ENCODE measurements at regions not wholly inside any gene's neighbourhood (a gene's known extent, or its start where the extent isn't known, plus 50 kb on each side); places are given as distances from the start of the nearest gene placed in this dataset.
"Not testable (repeated sequence)": the region's sequence is repeated elsewhere in the genome, so short reads cannot be mapped to it uniquely, and the experiment has no call there.

DNA sequence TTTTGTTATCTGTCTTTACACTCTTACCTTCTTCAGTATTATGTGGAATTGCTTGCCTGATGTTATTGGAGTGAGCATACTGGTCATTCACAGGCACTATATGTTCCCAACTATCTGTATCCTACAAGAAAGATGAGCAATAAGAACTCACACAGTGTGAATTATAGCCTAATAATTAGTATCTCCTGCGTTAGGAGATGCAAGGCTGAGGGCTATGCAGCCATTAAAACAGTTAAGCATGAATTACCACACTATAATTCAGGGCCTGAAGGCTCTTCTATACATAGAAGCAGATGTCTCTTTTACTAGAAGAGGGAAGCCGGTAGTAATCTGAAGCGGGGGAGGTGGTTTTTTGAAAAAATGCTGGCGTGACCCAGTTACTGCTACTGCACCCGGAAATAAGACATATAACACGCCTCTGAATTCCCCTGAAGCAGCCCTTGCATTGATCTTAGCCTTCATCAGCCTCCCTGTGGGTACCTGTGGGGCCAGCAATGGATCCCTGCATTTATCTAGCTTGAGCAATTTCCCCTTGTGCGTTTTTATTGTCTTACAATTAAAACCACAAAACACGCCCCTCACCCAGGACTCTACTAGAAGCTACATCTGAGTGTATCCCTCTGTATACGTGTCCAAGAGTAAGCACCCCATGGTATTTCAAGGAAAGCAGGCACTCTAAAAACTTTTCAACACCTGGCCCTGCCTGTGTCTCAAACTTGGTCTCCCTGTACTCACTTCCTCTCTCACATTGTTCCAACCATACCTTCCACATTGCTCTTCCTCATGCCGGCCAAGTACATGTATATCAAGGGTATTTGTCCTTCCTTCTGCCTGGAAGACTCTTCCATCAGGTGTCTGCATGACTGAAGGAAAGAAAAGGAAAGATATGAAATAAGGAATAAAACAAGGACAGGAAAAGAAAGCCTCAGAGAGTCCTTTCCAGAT lies 210.9 kb upstream of the ARID2 start:
- FAIRE-seq, result no peak
- TF ChIP-seq POU2F2 (IDR thresholded peaks at IDR 0.05; ENCODE audit: low read depth, low read length), result no peak
- peak; percentile 55; the same call in 1 of the 2 replicates for TF ChIP-seq SPI1 (IDR thresholded peaks at IDR 0.05; ENCODE audit: low read depth, low read length)
- TF ChIP-seq PAX5 (IDR thresholded peaks at IDR 0.05; ENCODE audit: insufficient read depth, low read length, severe bottlenecking), result no peak
- DNase-seq (ENCODE audit: insufficient read length, low spot score), result no peak

DNA sequence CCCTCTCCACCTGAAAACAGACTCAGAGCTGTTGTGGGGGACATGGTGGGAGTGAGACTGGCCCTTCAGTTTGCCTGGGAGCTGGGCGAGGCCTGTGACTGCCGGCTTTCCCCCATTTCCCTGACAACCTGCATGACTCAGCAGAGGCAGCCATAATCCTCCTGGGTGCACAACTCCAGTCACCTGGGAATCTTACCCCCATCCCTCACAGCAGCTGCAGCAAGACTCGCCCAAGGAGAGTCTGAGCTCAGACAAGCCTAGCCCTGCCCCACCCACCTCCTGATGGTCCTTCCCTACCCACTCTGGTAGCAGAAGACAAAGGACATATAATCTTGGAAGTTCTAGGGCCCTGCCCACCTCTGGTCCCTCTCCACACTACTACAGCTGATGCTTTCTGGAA lies 207.3 kb upstream of the ARID2 start:
- no peak for FAIRE-seq

GRCh38 chr12:45526823-45527222 lies 202.7 kb upstream of the ARID2 start:
- not testable (repeated sequence) for FAIRE-seq; DNase-seq (ENCODE audit: insufficient read length, low spot score)

More for the DNA sequence above, 207.3 kb upstream of the ARID2 start:
- no peak for DNase-seq (ENCODE audit: insufficient read length, low spot score)
- TF ChIP-seq POLR2A (IDR thresholded peaks at IDR 0.05; ENCODE audit: low read depth, low read length) (no peak), POU2F2 (IDR thresholded peaks at IDR 0.05; ENCODE audit: low read depth, low read length) (no peak), POLR2AphosphoS5 (IDR thresholded peaks at IDR 0.05; ENCODE audit: low read depth, low read length) (no peak), SPI1 (IDR thresholded peaks at IDR 0.05; ENCODE audit: low read depth, low read length) (no peak), TAF1 (IDR thresholded peaks at IDR 0.05; ENCODE audit: low read depth, low read length) (no peak), PAX5 (IDR thresholded peaks at IDR 0.05; ENCODE audit: insufficient read depth, low read length, severe bottlenecking) (no peak)

DNA sequence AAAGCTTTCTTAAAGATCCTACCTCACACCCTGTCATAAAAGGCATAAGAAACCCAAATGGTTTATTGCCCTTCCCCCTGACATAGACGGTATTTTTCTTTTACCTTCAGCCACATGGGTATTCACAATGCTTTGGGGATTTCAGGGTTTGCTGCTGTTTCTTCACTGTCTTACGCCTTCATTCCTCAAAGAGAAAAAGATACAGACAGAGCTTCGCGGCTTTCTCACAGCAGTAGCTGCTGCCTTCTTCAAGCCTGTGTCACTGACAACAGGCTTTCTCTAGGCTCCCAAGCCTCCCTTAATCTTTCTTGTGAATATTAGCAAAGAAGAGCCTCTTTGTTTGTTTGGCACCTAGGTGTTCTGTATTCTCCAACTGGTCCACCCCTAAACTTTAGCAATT lies 197.4 kb upstream of the ARID2 start:
- no peak for DNase-seq (ENCODE audit: insufficient read length, low spot score)
- FAIRE-seq, result no peak
- TF ChIP-seq POLR2A (IDR thresholded peaks at IDR 0.05; ENCODE audit: low read depth, low read length), result no peak
- TF ChIP-seq SPI1 (IDR thresholded peaks at IDR 0.05; ENCODE audit: low read depth, low read length), result no peak
- no peak for TF ChIP-seq POLR2AphosphoS5 (IDR thresholded peaks at IDR 0.05; ENCODE audit: low read depth, low read length)
- no peak for TF ChIP-seq POU2F2 (IDR thresholded peaks at IDR 0.05; ENCODE audit: low read depth, low read length)
- no peak for TF ChIP-seq TAF1 (IDR thresholded peaks at IDR 0.05; ENCODE audit: low read depth, low read length)
- TF ChIP-seq PAX5 (IDR thresholded peaks at IDR 0.05; ENCODE audit: insufficient read depth, low read length, severe bottlenecking), result no peak

- DNase-seq (ENCODE audit: insufficient read length, low spot score) (no peak), FAIRE-seq (no peak)
- TF ChIP-seq TAF1 (IDR thresholded peaks at IDR 0.05; ENCODE audit: low read depth, low read length) (no peak), PAX5 (IDR thresholded peaks at IDR 0.05; ENCODE audit: insufficient read depth, low read length, severe bottlenecking) (no peak), POLR2A (IDR thresholded peaks at IDR 0.05; ENCODE audit: low read depth, low read length) (no peak), POU2F2 (IDR thresholded peaks at IDR 0.05; ENCODE audit: low read depth, low read length) (no peak), POLR2AphosphoS5 (IDR thresholded peaks at IDR 0.05; ENCODE audit: low read depth, low read length) (no peak), SPI1 (IDR thresholded peaks at IDR 0.05; ENCODE audit: low read depth, low read length) (no peak)
Observed at GRCh38 chr12:45535610-45536180, 193.8 kb upstream of the ARID2 start.

DNA sequence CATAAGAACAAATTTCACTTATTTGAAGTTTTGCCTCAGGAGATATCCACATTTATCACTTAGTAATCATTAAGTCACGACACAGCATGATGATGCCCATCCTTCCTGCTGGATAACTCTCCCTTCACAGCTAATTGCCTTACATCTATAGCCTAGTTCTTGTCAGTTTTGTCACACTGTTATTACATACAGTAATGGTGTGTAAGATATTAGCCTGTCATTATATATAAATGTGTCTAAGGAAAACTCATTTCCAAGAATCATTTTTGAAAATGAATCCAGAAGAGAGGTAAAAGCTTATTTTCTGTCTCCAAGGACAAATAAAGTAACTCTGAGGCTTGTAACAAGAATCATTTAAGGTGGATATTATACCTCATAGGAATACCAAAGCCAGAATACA lies 193.2 kb upstream of the ARID2 start:
- TF ChIP-seq SPI1 (IDR thresholded peaks at IDR 0.05; ENCODE audit: low read depth, low read length) (no peak), TAF1 (IDR thresholded peaks at IDR 0.05; ENCODE audit: low read depth, low read length) (no peak), POU2F2 (IDR thresholded peaks at IDR 0.05; ENCODE audit: low read depth, low read length) (no peak), PAX5 (IDR thresholded peaks at IDR 0.05; ENCODE audit: insufficient read depth, low read length, severe bottlenecking) (no peak), POLR2AphosphoS5 (IDR thresholded peaks at IDR 0.05; ENCODE audit: low read depth, low read length) (no peak), POLR2A (IDR thresholded peaks at IDR 0.05; ENCODE audit: low read depth, low read length) (no peak)
- no peak for FAIRE-seq
- DNase-seq (ENCODE audit: insufficient read length, low spot score), result no peak

GRCh38 chr12:45540661-45541341 lies 188.7 kb upstream of the ARID2 start:
- TF ChIP-seq POU2F2 (IDR thresholded peaks at IDR 0.05; ENCODE audit: low read depth, low read length), result no peak
- TF ChIP-seq SPI1 (IDR thresholded peaks at IDR 0.05; ENCODE audit: low read depth, low read length), result no peak
- TF ChIP-seq PAX5 (IDR thresholded peaks at IDR 0.05; ENCODE audit: insufficient read depth, low read length, severe bottlenecking), result no peak
- FAIRE-seq, result no peak
- no peak for DNase-seq (ENCODE audit: insufficient read length, low spot score)

- TF ChIP-seq POU2F2 (IDR thresholded peaks at IDR 0.05; ENCODE audit: low read depth, low read length) (no peak), POLR2AphosphoS5 (IDR thresholded peaks at IDR 0.05; ENCODE audit: low read depth, low read length) (no peak), PAX5 (IDR thresholded peaks at IDR 0.05; ENCODE audit: insufficient read depth, low read length, severe bottlenecking) (no peak), POLR2A (IDR thresholded peaks at IDR 0.05; ENCODE audit: low read depth, low read length) (no peak), TAF1 (IDR thresholded peaks at IDR 0.05; ENCODE audit: low read depth, low read length) (no peak), SPI1 (IDR thresholded peaks at IDR 0.05; ENCODE audit: low read depth, low read length) (no peak)
- FAIRE-seq, result peak; percentile 64
- peak; percentile 42 for DNase-seq (ENCODE audit: insufficient read length, low spot score)
Observed at GRCh38 chr12:45543887-45544286, 185.6 kb upstream of the ARID2 start.

DNA sequence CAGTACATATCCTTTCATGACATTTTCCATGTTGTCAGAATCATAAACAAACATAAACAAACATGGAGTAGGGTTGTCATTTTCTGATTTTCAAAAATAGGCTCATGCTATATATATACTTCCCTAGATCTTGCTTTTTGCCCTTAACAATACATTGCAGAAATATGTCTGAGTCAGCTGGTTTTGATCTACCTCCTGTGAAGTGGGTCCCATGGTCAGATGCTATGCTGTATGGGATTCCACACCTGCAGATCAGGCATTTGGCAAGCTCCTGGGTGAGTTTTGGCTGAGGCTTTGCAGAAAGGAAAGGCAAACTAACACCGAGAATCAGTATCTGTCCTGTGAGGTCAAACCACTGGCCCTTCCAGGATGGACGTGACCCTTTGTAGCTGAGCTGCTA lies 183.0 kb upstream of the ARID2 start:
- no peak for DNase-seq (ENCODE audit: insufficient read length, low spot score)
- no peak for TF ChIP-seq SPI1 (IDR thresholded peaks at IDR 0.05; ENCODE audit: low read depth, low read length)
- no peak for TF ChIP-seq TAF1 (IDR thresholded peaks at IDR 0.05; ENCODE audit: low read depth, low read length)
- no peak for TF ChIP-seq POLR2AphosphoS5 (IDR thresholded peaks at IDR 0.05; ENCODE audit: low read depth, low read length)
- no peak for TF ChIP-seq POU2F2 (IDR thresholded peaks at IDR 0.05; ENCODE audit: low read depth, low read length)
- FAIRE-seq, result no peak

All from GM12891 (cell line).